PC-9 (cell line): ENCODE measurements at regions not wholly inside any gene's neighbourhood (a gene's known extent, or its start where the extent isn't known, plus 50 kb on each side); places are given as distances from the start of the nearest gene placed in this dataset.

Experiments used
- BruUV-seq: library from RNA; stranded (reverse); fragments of 400-500 nt; replicated peaks from 2 replicates; lab custom pipeline; 2021; lab: Mats Ljungman, UMichigan
- CTCF ChIA-PET: fragments of 300-600 bp; sonication (Branson Sonifier 250); formaldehyde crosslinking; loops from one replicate; lab custom pipeline; 2022; ENCODE audit warnings: antibody characterized with exemption; lab: Charles Lee
- POLR2A ChIA-PET: fragments of 300-600 bp; sonication (Branson Sonifier 250); formaldehyde crosslinking; loops from one replicate; lab custom pipeline; 2022; ENCODE audit warnings: antibody characterized with exemption; ENCODE audit not compliant: unreplicated experiment; lab: Charles Lee
- DNase-seq, 2 experiments: peaks; one replicate each; pipeline versions ENCODE4 v3.0.0 to v3.0.0-alpha.2; 2015 to 2022; ENCODE audit warnings: mixed read lengths in 1 of 2
- H2AFZ ChIP-seq: fragments of 200-600 bp; sonication (generic); 2 replicates; pipeline ENCODE4 v1.8.1; 2017; ENCODE audit warnings: antibody characterized with exemption
- H3F3A ChIP-seq: fragments of 200-600 bp; sonication (generic); 2 replicates; pipeline ENCODE4 v1.8.1; 2017; ENCODE audit warnings: antibody characterized with exemption, mild to moderate bottlenecking, low read depth; ENCODE audit not compliant: insufficient read depth
- H3K27ac ChIP-seq: fragments of 200-600 bp; sonication (generic); 2 replicates; pipeline ENCODE4 v1.6.1; 2016; ENCODE audit warnings: mixed run types
- H3K27me3 ChIP-seq: fragments of 200-600 bp; sonication (generic); 2 replicates; pipeline ENCODE4 v1.6.1; 2016; ENCODE audit warnings: low read depth, mixed run types; ENCODE audit not compliant: insufficient read depth
- H3K36me3 ChIP-seq: fragments of 200-600 bp; sonication (generic); 2 replicates; pipeline ENCODE4 v1.6.1; 2016; ENCODE audit warnings: low read depth, mixed run types
- H3K4me1 ChIP-seq: fragments of 200-600 bp; sonication (generic); replicated peaks from 2 replicates; pipeline ENCODE4 v1.6.1; 2016; ENCODE audit warnings: mixed run types; ENCODE audit not compliant: insufficient read depth
- H3K4me2 ChIP-seq: fragments of 200-600 bp; sonication (generic); 2 replicates; pipeline ENCODE4 v1.6.1; 2017; ENCODE audit warnings: mixed run types
- H3K4me3 ChIP-seq: fragments of 200-600 bp; sonication (generic); 2 replicates; pipeline ENCODE4 v1.6.1; 2016; ENCODE audit warnings: mixed run types
- H3K79me2 ChIP-seq: fragments of 200-600 bp; sonication (generic); 2 replicates; pipeline ENCODE4 v1.6.1; 2017; ENCODE audit warnings: low read depth, mixed run types
- H3K9me2 ChIP-seq: fragments of 200-600 bp; sonication (generic); 2 replicates; pipeline ENCODE4 v1.8.1; 2017; ENCODE audit warnings: mild to moderate bottlenecking; ENCODE audit not compliant: insufficient read depth
- H3K9me3 ChIP-seq: fragments of 200-600 bp; sonication (generic); 2 replicates; pipeline ENCODE4 v1.8.1; 2016; ENCODE audit warnings: low read depth; ENCODE audit not compliant: insufficient read depth
- H4K20me1 ChIP-seq: fragments of 200-600 bp; sonication (generic); 2 replicates; pipeline ENCODE4 v1.8.1; 2017; ENCODE audit not compliant: insufficient read depth
- CTCF ChIP-seq: fragments of 200-600 bp; sonication (generic); conservative IDR thresholded peaks from 2 replicates; pipeline ENCODE4 v1.6.1; 2017; ENCODE audit warnings: mixed run types, antibody characterized with exemption, mild to moderate bottlenecking, moderate library complexity
- EZH2 ChIP-seq: fragments of 200-600 bp; sonication (generic); IDR thresholded peaks from 2 replicates; pipeline ENCODE4 v1.8.0; 2017; ENCODE audit warnings: antibody characterized with exemption, low read depth
- intact Hi-C: fragments of 100-400 bp; cut with micrococcal nuclease; formaldehyde crosslinking; loops from one replicate; pipeline ENCODE4 v1.10.0; 2022; ENCODE audit not compliant: unreplicated experiment

- Histone ChIP-seq H3K9me3 (no peaks in the 10 kb centered on the region), H3F3A (peaks cover 16% of the 10 kb centered on the region), H3K4me2 (no peak overlapping the region), H3K27ac (no peak overlapping the region), H3K27me3 (no peaks in the 10 kb centered on the region), H3K4me1 (peaks cover 30% of the 10 kb centered on the region), H3K9me2 (no peaks in the 10 kb centered on the region), H4K20me1 (no peaks in the 10 kb centered on the region), H3K36me3 (no peaks in the 10 kb centered on the region), H2AFZ (no peak overlapping the region), H3K79me2 (no peaks in the 10 kb centered on the region), H3K4me3 (no peak overlapping the region)
- intact Hi-C loops, result loop anchor here (5.0 kb wide), 1 partner anchor 228 kb away; the partner anchor contains the start of gene NRIP1
- ChIA-PET POLR2A (no interaction called here), CTCF (no interaction called here)
- no peak for DNase-seq
- no TSS peak for BruUV-seq
- TF ChIP-seq EZH2, result no peak
- TF ChIP-seq CTCF, result no peak
Observed at GRCh38 chr21:15289896-15290841, 225.4 kb upstream of the NRIP1 start.

- TF ChIP-seq EZH2 (no peak), CTCF (no peak)
- POLR2A ChIA-PET, result no interaction called here
- no peaks in the 10 kb centered on the region for H3K79me2 ChIP-seq
- no peak overlapping the region for H3K4me3 ChIP-seq
- DNase-seq, result peak; percentile 11 to 34
- H3K4me1 ChIP-seq, result peaks cover 30% of the 10 kb centered on the region
- CTCF ChIA-PET, result no interaction called here
- intact Hi-C loops, result loop anchor here (2.0 to 5.0 kb wide), 3 partner anchors 19 to 229 kb away; partner anchors contain the start of gene NRIP1
- no peaks in the 10 kb centered on the region for H3K36me3 ChIP-seq
- H3K9me3 ChIP-seq, result no peaks in the 10 kb centered on the region
- H3K27ac ChIP-seq, result no peak overlapping the region
- H3K9me2 ChIP-seq, result no peaks in the 10 kb centered on the region
- no peaks in the 10 kb centered on the region for H4K20me1 ChIP-seq
- no peak overlapping the region for H2AFZ ChIP-seq
- H3F3A ChIP-seq, result peaks cover 16% of the 10 kb centered on the region
- no peaks in the 10 kb centered on the region for H3K27me3 ChIP-seq
- no peak overlapping the region for H3K4me2 ChIP-seq
- no TSS peak for BruUV-seq
Observed at GRCh38 chr21:15291621-15292266, 226.9 kb upstream of the NRIP1 start.

GRCh38 chr21:15293240-15293639 lies 228.4 kb upstream of the NRIP1 start:
- POLR2A ChIA-PET, result no interaction called here
- intact Hi-C loops, result loop anchor here (2.0 to 5.0 kb wide), 3 partner anchors 20 to 231 kb away; partner anchors contain the start of gene NRIP1
- no peak overlapping the region for H2AFZ ChIP-seq

More at GRCh38 chr21:15293240-15293639, 228.4 kb upstream of the NRIP1 start:
- BruUV-seq, result no TSS peak
- H3K27ac ChIP-seq, result peak overlapping the region; percentile 56
- H3K4me3 ChIP-seq, result no peak overlapping the region
- no peaks in the 10 kb centered on the region for H3K9me3 ChIP-seq
- no peaks in the 10 kb centered on the region for H3K9me2 ChIP-seq
- TF ChIP-seq CTCF, result no peak
- TF ChIP-seq EZH2, result no peak
- no peaks in the 10 kb centered on the region for H4K20me1 ChIP-seq
- H3K4me1 ChIP-seq, result peaks cover 30% of the 10 kb centered on the region
- peaks cover 16% of the 10 kb centered on the region for H3F3A ChIP-seq
- no peaks in the 10 kb centered on the region for H3K36me3 ChIP-seq
- no peaks in the 10 kb centered on the region for H3K27me3 ChIP-seq
- peak; percentile 43 to 85 for DNase-seq
- H3K79me2 ChIP-seq, result no peaks in the 10 kb centered on the region
- CTCF ChIA-PET, result no interaction called here
- peak overlapping the region; percentile 46 for H3K4me2 ChIP-seq
